Activated naive CD8-positive, alpha-beta T cell treated with anti-CD3 and anti-CD28 coated beads, Interleukin-2, amount 50 U/mL, for 24 hours (primary cell): ENCODE measurements at regions not wholly inside any gene's neighbourhood (a gene's known extent, or its start where the extent isn't known, plus 50 kb on each side); places are given as distances from the start of the nearest gene placed in this dataset.
A peak's percentile ranks its signal among the peaks of the same experiment; 100 is the strongest.

ENCODE experiments used
- ATAC-seq: fragments of 150-1000 bp; cut with Tn5 transposase; one replicate; pipeline ENCODE4 v1.10.0; 2021
- DNase-seq: peaks from one replicate; pipeline ENCODE4 v3.0.0; 2021
- H3K27ac Mint-ChIP-seq: one replicate; pipeline ENCODE4 v1.8.0; 2021; ENCODE audit warnings: mild to moderate bottlenecking, mixed read lengths
- H3K27me3 Mint-ChIP-seq: one replicate; pipeline ENCODE4 v1.8.0; 2021; ENCODE audit warnings: mixed read lengths
- H3K36me3 Mint-ChIP-seq: one replicate; pipeline ENCODE4 v1.8.0; 2021; ENCODE audit warnings: low read depth, mixed read lengths
- H3K4me1 Mint-ChIP-seq: one replicate; pipeline ENCODE4 v1.8.0; 2021; ENCODE audit warnings: mixed read lengths
- H3K4me3 Mint-ChIP-seq: one replicate; pipeline ENCODE4 v1.8.0; 2021; ENCODE audit warnings: mild to moderate bottlenecking, moderate library complexity, mixed read lengths
- H3K9me3 Mint-ChIP-seq: one replicate; pipeline ENCODE4 v1.8.0; 2021; ENCODE audit warnings: mixed read lengths

- no peaks in the 10 kb centered on the region for H3K36me3 Mint-ChIP-seq
- no peak overlapping the region for H3K4me3 Mint-ChIP-seq
- ATAC-seq, result no peak
- H3K4me1 Mint-ChIP-seq, result no peaks in the 10 kb centered on the region
- DNase-seq, result no peak
- H3K9me3 Mint-ChIP-seq, result no peaks in the 10 kb centered on the region
- no peak overlapping the region for H3K27ac Mint-ChIP-seq
- peaks cover 34% of the 10 kb centered on the region for H3K27me3 Mint-ChIP-seq
Observed at GRCh38 chr2:235133837-235134236, 182.0 kb downstream of the SH3BP4 start.

GRCh38 chr2:235134420-235134819, 182.6 kb downstream of the SH3BP4 start:
- no peak overlapping the region for H3K27ac Mint-ChIP-seq
- ATAC-seq, result no peak
- no peak for DNase-seq
- H3K4me3 Mint-ChIP-seq, result no peak overlapping the region
- no peaks in the 10 kb centered on the region for H3K4me1 Mint-ChIP-seq
- H3K36me3 Mint-ChIP-seq, result no peaks in the 10 kb centered on the region
- peaks cover 34% of the 10 kb centered on the region for H3K27me3 Mint-ChIP-seq
- no peaks in the 10 kb centered on the region for H3K9me3 Mint-ChIP-seq

GRCh38 chr2:235135195-235135965, 183.6 kb downstream of the SH3BP4 start:
- H3K27ac Mint-ChIP-seq, result no peak overlapping the region
- no peaks in the 10 kb centered on the region for H3K36me3 Mint-ChIP-seq
- H3K4me3 Mint-ChIP-seq, result no peak overlapping the region
- no peak for ATAC-seq
- no peaks in the 10 kb centered on the region for H3K9me3 Mint-ChIP-seq
- no peaks in the 10 kb centered on the region for H3K4me1 Mint-ChIP-seq
- H3K27me3 Mint-ChIP-seq, result peaks cover 34% of the 10 kb centered on the region
- no peak for DNase-seq

GRCh38 chr2:235135990-235136561, 184.3 kb downstream of the SH3BP4 start:
- Mint-ChIP-seq H3K4me3 (no peak overlapping the region), H3K27ac (no peak overlapping the region), H3K9me3 (no peaks in the 10 kb centered on the region), H3K4me1 (no peaks in the 10 kb centered on the region), H3K36me3 (no peaks in the 10 kb centered on the region), H3K27me3 (peaks cover 31% of the 10 kb centered on the region)
- ATAC-seq (no peak), DNase-seq (peak; percentile 62)

- H3K27me3 Mint-ChIP-seq, result peaks cover 26% of the 10 kb centered on the region
- ATAC-seq (no peak), DNase-seq (no peak)
- H3K4me3 Mint-ChIP-seq, result no peak overlapping the region
- H3K4me1 Mint-ChIP-seq, result no peaks in the 10 kb centered on the region
- no peak overlapping the region for H3K27ac Mint-ChIP-seq
- H3K9me3 Mint-ChIP-seq, result no peaks in the 10 kb centered on the region
- H3K36me3 Mint-ChIP-seq, result no peaks in the 10 kb centered on the region
Observed at GRCh38 chr2:235138339-235138738, 186.5 kb downstream of the SH3BP4 start.

- H3K9me3 Mint-ChIP-seq, result no peaks in the 10 kb centered on the region
- peaks cover 23% of the 10 kb centered on the region for H3K27me3 Mint-ChIP-seq
- no peak for DNase-seq
- no peak overlapping the region for H3K4me3 Mint-ChIP-seq
- no peaks in the 10 kb centered on the region for H3K4me1 Mint-ChIP-seq
- H3K27ac Mint-ChIP-seq, result no peak overlapping the region
- ATAC-seq, result no peak
- no peaks in the 10 kb centered on the region for H3K36me3 Mint-ChIP-seq
Observed at GRCh38 chr2:235139956-235140800, 188.4 kb downstream of the SH3BP4 start.

- no peak for ATAC-seq
- Mint-ChIP-seq H3K4me1 (no peaks in the 10 kb centered on the region), H3K36me3 (no peaks in the 10 kb centered on the region), H3K9me3 (no peaks in the 10 kb centered on the region), H3K27me3 (peaks cover 20% of the 10 kb centered on the region), H3K27ac (no peak overlapping the region), H3K4me3 (no peak overlapping the region)
- DNase-seq, result no peak
Observed at GRCh38 chr2:235140801-235141081, 188.9 kb downstream of the SH3BP4 start.

GRCh38 chr2:235141411-235142128, 189.8 kb downstream of the SH3BP4 start:
- Mint-ChIP-seq H3K4me1 (no peaks in the 10 kb centered on the region), H3K9me3 (no peaks in the 10 kb centered on the region), H3K4me3 (no peak overlapping the region), H3K27ac (no peak overlapping the region), H3K27me3 (peaks cover 18% of the 10 kb centered on the region), H3K36me3 (no peaks in the 10 kb centered on the region)
- DNase-seq (no peak), ATAC-seq (no peak)

GRCh38 chr2:235142601-235143000, 190.8 kb downstream of the SH3BP4 start:
- no peaks in the 10 kb centered on the region for H3K4me1 Mint-ChIP-seq
- H3K27ac Mint-ChIP-seq, result no peak overlapping the region
- no peak overlapping the region for H3K4me3 Mint-ChIP-seq
- ATAC-seq (no peak), DNase-seq (no peak)
- no peaks in the 10 kb centered on the region for H3K36me3 Mint-ChIP-seq
- no peaks in the 10 kb centered on the region for H3K9me3 Mint-ChIP-seq
- peaks cover 11% of the 10 kb centered on the region for H3K27me3 Mint-ChIP-seq

GRCh38 chr2:235143789-235144188, 192.0 kb downstream of the SH3BP4 start:
- no peaks in the 10 kb centered on the region for H3K36me3 Mint-ChIP-seq
- H3K4me3 Mint-ChIP-seq, result no peak overlapping the region
- no peak for ATAC-seq
- no peak overlapping the region for H3K27ac Mint-ChIP-seq
- peaks cover 10% of the 10 kb centered on the region for H3K27me3 Mint-ChIP-seq
- no peak for DNase-seq
- H3K9me3 Mint-ChIP-seq, result no peaks in the 10 kb centered on the region
- no peaks in the 10 kb centered on the region for H3K4me1 Mint-ChIP-seq

GRCh38 chr2:235144291-235144690, 192.5 kb downstream of the SH3BP4 start:
- no peak for ATAC-seq
- H3K9me3 Mint-ChIP-seq, result no peaks in the 10 kb centered on the region
- H3K4me3 Mint-ChIP-seq, result no peak overlapping the region
- H3K36me3 Mint-ChIP-seq, result no peaks in the 10 kb centered on the region
- DNase-seq, result no peak
- H3K27me3 Mint-ChIP-seq, result peaks cover 13% of the 10 kb centered on the region
- no peaks in the 10 kb centered on the region for H3K4me1 Mint-ChIP-seq
- no peak overlapping the region for H3K27ac Mint-ChIP-seq

- no peaks in the 10 kb centered on the region for H3K4me1 Mint-ChIP-seq
- H3K9me3 Mint-ChIP-seq, result no peaks in the 10 kb centered on the region
- ATAC-seq, result no peak
- no peak overlapping the region for H3K27ac Mint-ChIP-seq
- no peaks in the 10 kb centered on the region for H3K36me3 Mint-ChIP-seq
- DNase-seq, result no peak
- H3K4me3 Mint-ChIP-seq, result no peak overlapping the region
- peaks cover 17% of the 10 kb centered on the region for H3K27me3 Mint-ChIP-seq
Observed at GRCh38 chr2:235146206-235146605, 194.4 kb downstream of the SH3BP4 start.

- no peak overlapping the region for H3K4me3 Mint-ChIP-seq
- ATAC-seq (no peak), DNase-seq (no peak)
- no peaks in the 10 kb centered on the region for H3K4me1 Mint-ChIP-seq
- no peaks in the 10 kb centered on the region for H3K9me3 Mint-ChIP-seq
- peaks cover 21% of the 10 kb centered on the region for H3K27me3 Mint-ChIP-seq
- no peaks in the 10 kb centered on the region for H3K36me3 Mint-ChIP-seq
- no peak overlapping the region for H3K27ac Mint-ChIP-seq
Observed at GRCh38 chr2:235146871-235147565, 195.2 kb downstream of the SH3BP4 start.
